Neuronal stem cell (in vitro differentiated cells): ENCODE measurements at regions not wholly inside any gene's neighbourhood (a gene's known extent, or its start where the extent isn't known, plus 50 kb on each side); places are given as distances from the start of the nearest gene placed in this dataset.
"Not testable (repeated sequence)": the region's sequence is repeated elsewhere in the genome, so short reads cannot be mapped to it uniquely, and the experiment has no call there.

Source experiments
- DNase-seq: peaks from one replicate; pipeline ENCODE4 v3.0.0-alpha.2; 2013; ENCODE audit warnings: low spot score
- H2AFZ ChIP-seq: one replicate; pipeline ENCODE4 v1.6.1; 2013; ENCODE audit warnings: mild to moderate bottlenecking, low read length, inconsistent platforms
- H2AK5ac ChIP-seq: 2 replicates; pipeline ENCODE4 v1.6.1; 2013; ENCODE audit warnings: low read depth, mild to moderate bottlenecking, inconsistent platforms, low read length, moderate library complexity, mixed read lengths
- H2BK120ac ChIP-seq: 2 replicates; pipeline ENCODE4 v1.6.1; 2013; ENCODE audit warnings: low read depth, mild to moderate bottlenecking, inconsistent platforms, low read length, moderate library complexity, mixed read lengths
- H2BK12ac ChIP-seq: one replicate; pipeline ENCODE4 v1.6.1; 2013; ENCODE audit warnings: low read length, inconsistent platforms
- H2BK15ac ChIP-seq: 2 replicates; pipeline ENCODE4 v1.6.1; 2013; ENCODE audit warnings: mild to moderate bottlenecking, low read length, inconsistent platforms, mixed read lengths
- H2BK5ac ChIP-seq: one replicate; pipeline ENCODE4 v1.6.1; 2013; ENCODE audit warnings: inconsistent platforms, mild to moderate bottlenecking, low read length, moderate library complexity
- H3K14ac ChIP-seq: one replicate; pipeline ENCODE4 v1.6.1; 2013; ENCODE audit warnings: low read length, inconsistent platforms
- H3K18ac ChIP-seq: 2 replicates; pipeline ENCODE4 v1.6.1; 2013; ENCODE audit warnings: low read length, inconsistent platforms
- H3K23ac ChIP-seq: 2 replicates; pipeline ENCODE4 v1.6.1; 2013; ENCODE audit warnings: low read depth, mild to moderate bottlenecking, mixed read lengths, low read length, inconsistent platforms; ENCODE audit not compliant: poor library complexity
- H3K27ac ChIP-seq: replicated peaks from 3 replicates; pipeline ENCODE4 v1.5.1; 2013; ENCODE audit warnings: low read length, inconsistent platforms
- H3K27me3 ChIP-seq, 3 experiments: 2 replicates each; pipeline ENCODE4 v1.6.1; 2013; ENCODE audit warnings: low read length in 3 of 3, mild to moderate bottlenecking in 2 of 3, inconsistent platforms in 1 of 3, low read depth in 1 of 3, mixed read lengths in 1 of 3, moderate library complexity in 1 of 3; ENCODE audit not compliant: control insufficient read depth in 3 of 3, insufficient read depth in 3 of 3
- H3K36me3 ChIP-seq, 2 donors: replicated peaks in 1 of 2; 2 replicates each; pipeline ENCODE4 v1.6.1; 2013; ENCODE audit warnings: low read length in 2 of 2; ENCODE audit not compliant: control insufficient read depth in 2 of 2, insufficient read depth in 2 of 2
- H3K4ac ChIP-seq: 2 replicates; pipeline ENCODE4 v1.6.1; 2013; ENCODE audit warnings: inconsistent platforms, mild to moderate bottlenecking, low read length, moderate library complexity
- H3K4me1 ChIP-seq, 2 donors: 1 replicate in 1 of 2; 2 replicates in 1 of 2; pipeline ENCODE4 v1.6.1; 2013; ENCODE audit warnings: low read length in 2 of 2, low read depth in 1 of 2; ENCODE audit not compliant: control insufficient read depth in 2 of 2, insufficient read depth in 1 of 2
- H3K4me2 ChIP-seq: one replicate; pipeline ENCODE4 v1.6.1; 2013; ENCODE audit warnings: mild to moderate bottlenecking, low read length, inconsistent platforms; ENCODE audit not compliant: insufficient read depth, poor library complexity, severe bottlenecking
- H3K4me3 ChIP-seq, 2 donors: 2 replicates each; pipeline ENCODE4 v1.5.1; 2013; ENCODE audit warnings: low read length in 2 of 2, mild to moderate bottlenecking in 2 of 2, inconsistent platforms in 1 of 2, moderate library complexity in 1 of 2
- H3K79me1 ChIP-seq: one replicate; pipeline ENCODE4 v1.6.1; 2013; ENCODE audit warnings: low read depth, mild to moderate bottlenecking, inconsistent platforms, low read length, moderate library complexity
- H3K9ac ChIP-seq: one replicate; pipeline ENCODE4 v1.6.1; 2013; ENCODE audit warnings: mild to moderate bottlenecking, low read depth, low read length, inconsistent platforms; ENCODE audit not compliant: poor library complexity
- H3K9me3 ChIP-seq, 2 donors: replicated peaks in 1 of 2; 2 replicates each; pipeline versions ENCODE3 to v1.6.1; 2013; ENCODE audit warnings: low read length in 2 of 2, mild to moderate bottlenecking in 2 of 2, inconsistent platforms in 1 of 2, low read depth in 1 of 2, mixed read lengths in 1 of 2, moderate library complexity in 1 of 2; ENCODE audit not compliant: control insufficient read depth in 2 of 2, insufficient read depth in 1 of 2
- H4K8ac ChIP-seq: one replicate; pipeline ENCODE4 v1.6.1; 2013; ENCODE audit warnings: low read depth, mild to moderate bottlenecking, inconsistent platforms, low read length, moderate library complexity
- H4K91ac ChIP-seq: one replicate; pipeline ENCODE4 v1.6.1; 2013; ENCODE audit warnings: low read length, low read depth, mild to moderate bottlenecking, inconsistent platforms; ENCODE audit not compliant: poor library complexity
- WGBS, 2 donors: extraction: QIAGEN DNeasy Blood & Tissue Kit; methylation state at CpG; one replicate each; pipeline ENCODE4 v1.1.7; 2013; ENCODE audit warnings: missing lambda C conversion rate in 2 of 2, mixed read lengths in 1 of 2; ENCODE audit not compliant: insufficient read length in 2 of 2, insufficient replicate concordance in 1 of 2; ENCODE audit errors: extremely low coverage in 2 of 2; 5-methylcytosine and 5-hydroxymethylcytosine counted together

DNA sequence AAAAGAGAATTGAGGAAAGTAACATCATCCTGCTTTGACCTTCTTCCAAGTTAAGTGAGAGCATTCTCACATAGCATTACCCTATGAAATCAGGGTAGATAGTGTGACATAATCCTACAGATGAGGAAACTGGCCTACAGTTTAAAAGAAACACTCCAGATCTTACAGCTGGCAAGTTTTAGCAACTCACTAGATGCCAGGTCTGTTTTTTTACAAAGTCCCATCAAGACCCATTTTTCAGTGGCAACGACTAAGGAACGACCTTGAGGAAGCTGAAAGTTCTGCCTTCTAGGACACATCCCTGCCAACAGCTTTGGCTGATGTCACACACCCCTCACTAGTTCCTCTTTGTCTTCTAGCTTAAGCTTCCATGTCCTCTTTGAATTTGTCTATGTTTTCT is 92.7 kb downstream of the ATP6V0E2 start:
- not testable (repeated sequence) for H2AK5ac ChIP-seq, H3K4me2 ChIP-seq, H2BK15ac ChIP-seq, H2AFZ ChIP-seq, H3K36me3 ChIP-seq, H3K23ac ChIP-seq, H3K18ac ChIP-seq, H3K4me3 ChIP-seq, H4K8ac ChIP-seq, H3K4ac ChIP-seq, H3K14ac ChIP-seq, DNase-seq, H3K4me1 ChIP-seq, H3K27me3 ChIP-seq, H2BK12ac ChIP-seq, H2BK5ac ChIP-seq, H4K91ac ChIP-seq, H3K9ac ChIP-seq, H2BK120ac ChIP-seq, H3K27ac ChIP-seq, H3K79me1 ChIP-seq, H3K9me3 ChIP-seq
- WGBS, 2 donors: no CpG with 5 or more reads among the region's 2 CpGs

GRCh38 chr7:149972977-149973376 is 99.2 kb downstream of the ATP6V0E2 start:
- not testable (repeated sequence) for H3K4ac ChIP-seq, H3K14ac ChIP-seq, H2BK120ac ChIP-seq, H2AK5ac ChIP-seq, DNase-seq, H3K4me2 ChIP-seq, H3K9ac ChIP-seq, H3K4me1 ChIP-seq, H3K9me3 ChIP-seq, H2AFZ ChIP-seq, H2BK5ac ChIP-seq, H3K27ac ChIP-seq, H2BK15ac ChIP-seq, H4K8ac ChIP-seq, H3K4me3 ChIP-seq, H2BK12ac ChIP-seq, H3K36me3 ChIP-seq, H3K23ac ChIP-seq, H3K18ac ChIP-seq, H3K79me1 ChIP-seq, H3K27me3 ChIP-seq, H4K91ac ChIP-seq
- WGBS, 2 donors: no CpG with 5 or more reads among the region's 10 CpGs

DNA sequence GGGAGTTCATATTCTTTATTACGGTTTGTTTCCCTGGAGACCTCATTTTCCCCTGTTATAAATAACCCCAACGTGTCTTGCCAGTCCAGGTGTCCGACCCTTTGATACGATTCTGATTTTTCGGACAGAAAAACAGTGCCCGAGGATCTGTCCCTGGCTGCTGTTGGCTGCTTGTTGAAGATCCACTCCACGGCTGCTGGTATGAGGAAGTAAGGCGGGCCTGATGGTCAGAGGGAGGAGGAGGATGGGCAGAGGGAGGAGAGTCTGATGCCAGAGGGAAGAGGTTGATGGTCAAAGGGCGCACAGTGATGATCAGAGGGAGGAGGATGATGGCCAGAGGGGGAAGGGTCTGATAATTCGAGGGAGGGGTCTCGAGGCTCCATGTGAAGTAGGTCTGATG is 99.9 kb downstream of the ATP6V0E2 start:
- not testable (repeated sequence) for H3K4me1 ChIP-seq, DNase-seq, H2BK15ac ChIP-seq, H2BK5ac ChIP-seq, H3K18ac ChIP-seq, H3K4me2 ChIP-seq, H4K8ac ChIP-seq, H3K14ac ChIP-seq, H2AK5ac ChIP-seq, H2BK12ac ChIP-seq, H3K27ac ChIP-seq, H3K27me3 ChIP-seq, H3K9me3 ChIP-seq, H3K36me3 ChIP-seq, H3K9ac ChIP-seq, H2BK120ac ChIP-seq, H3K79me1 ChIP-seq, H3K4me3 ChIP-seq, H3K23ac ChIP-seq, H2AFZ ChIP-seq, H4K91ac ChIP-seq, H3K4ac ChIP-seq
- WGBS, 2 donors: no CpG with 5 or more reads among the region's 11 CpGs

DNA sequence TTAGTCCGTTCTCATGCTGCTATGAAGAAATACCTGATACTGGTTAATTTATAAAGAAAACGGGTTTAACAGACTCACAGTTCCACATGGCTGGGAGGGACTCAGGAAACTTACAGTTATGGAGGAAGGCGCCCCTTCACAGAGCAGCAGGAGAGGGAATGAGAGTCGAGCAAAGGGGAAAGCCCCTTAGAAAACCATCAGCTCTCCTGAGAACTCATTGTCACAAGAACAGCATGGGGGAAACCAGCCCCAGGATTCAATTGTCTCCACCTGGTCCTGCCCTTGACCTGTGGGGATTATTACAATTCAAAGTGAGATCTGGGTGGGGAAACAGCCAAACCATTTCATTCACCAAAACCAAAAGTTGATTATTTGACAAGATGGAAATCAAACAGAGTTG is 101.8 kb downstream of the ATP6V0E2 start:
- not testable (repeated sequence) for H2BK5ac ChIP-seq, H2BK15ac ChIP-seq, H3K27ac ChIP-seq, H3K27me3 ChIP-seq, H3K4ac ChIP-seq, H3K36me3 ChIP-seq, H2BK120ac ChIP-seq, H2AK5ac ChIP-seq, H3K79me1 ChIP-seq, H2AFZ ChIP-seq, H3K14ac ChIP-seq, H3K9me3 ChIP-seq, H3K9ac ChIP-seq, H3K4me3 ChIP-seq, DNase-seq, H3K4me1 ChIP-seq, H4K91ac ChIP-seq, H3K23ac ChIP-seq, H3K18ac ChIP-seq, H4K8ac ChIP-seq, H2BK12ac ChIP-seq, H3K4me2 ChIP-seq
- WGBS, 2 donors: no CpG with 5 or more reads among the region's 4 CpGs
